NCI-H510A treated with DMSO at 0.1 percent for 48 hours (cell line): ENCODE measurements at regions not wholly inside any gene's neighbourhood (a gene's known extent, or its start where the extent isn't known, plus 50 kb on each side); places are given as distances from the start of the nearest gene placed in this dataset.

Source experiments
- DNase-seq: peaks from one replicate; lab custom pipeline; 2025; lab: John Stamatoyannopoulos, UW

- no peak for DNase-seq
Observed at GRCh38 chr15:31275331-31276262, 51.0 kb upstream of the KLF13 start.

DNA sequence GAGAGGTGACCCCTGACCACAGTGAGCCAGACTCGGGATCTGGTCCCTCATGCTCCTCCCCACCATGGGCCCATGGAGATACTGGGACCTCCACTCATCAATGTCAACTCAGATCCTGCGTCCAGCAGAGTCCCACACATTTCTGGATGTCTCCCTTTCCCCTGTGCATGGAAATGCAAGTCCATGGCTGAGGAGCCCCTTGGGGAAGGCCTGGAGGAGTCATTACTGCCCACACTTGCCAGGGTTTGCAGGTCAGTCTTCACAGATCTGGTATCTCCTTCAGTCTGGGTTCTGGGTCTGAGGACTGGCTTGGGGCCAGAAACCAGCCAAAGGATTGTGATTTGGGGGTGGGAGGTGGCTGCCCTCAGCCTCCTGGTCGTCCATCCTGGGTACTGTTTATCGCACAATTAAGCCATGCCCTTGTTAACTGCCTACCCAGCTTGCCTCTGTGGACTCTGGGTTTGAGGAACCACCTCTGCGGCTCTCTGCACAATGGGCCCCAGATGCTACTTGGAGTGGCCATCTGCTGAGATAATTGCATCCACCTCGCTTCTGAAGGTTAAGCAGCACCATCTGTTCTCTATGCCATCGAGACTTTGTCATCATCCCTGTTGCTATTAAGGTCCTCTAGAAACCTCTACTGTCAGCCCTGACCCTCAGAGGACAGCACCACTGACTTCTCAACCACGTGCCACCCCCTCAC is 49.9 kb upstream of the KLF13 start:
- DNase-seq: peak; percentile 37
